B cell (primary cell): ENCODE measurements at regions not wholly inside any gene's neighbourhood (a gene's known extent, or its start where the extent isn't known, plus 50 kb on each side); places are given as distances from the start of the nearest gene placed in this dataset.

Experiments
- ATAC-seq: fragments of 200-7000 bp; cut with Tn5 transposase; one replicate; pipeline ENCODE4 v1.10.0; 2021; ENCODE audit warnings: low read depth, mild to moderate bottlenecking, moderate number of reproducible peaks, moderate library complexity
- CTCF ChIA-PET: fragments of 350-600 bp; sonication (Branson Sonifier 250); formaldehyde crosslinking; loops from one replicate; lab custom pipeline; 2021; ENCODE audit warnings: antibody characterized with exemption, inconsistent platforms; lab: Charles Lee
- POLR2A ChIA-PET: fragments of 350-600 bp; sonication (Branson Sonifier 250); formaldehyde crosslinking; loops from one replicate; lab custom pipeline; 2021; ENCODE audit warnings: antibody characterized with exemption; lab: Charles Lee
- DNase-seq: peaks from one replicate; pipeline ENCODE4 v3.0.0; 2013
- H2AFZ ChIP-seq: 2 replicates; pipeline ENCODE4 v1.6.1; 2012; ENCODE audit warnings: mild to moderate bottlenecking, low read depth, low read length; ENCODE audit not compliant: insufficient read depth, poor library complexity, severe bottlenecking
- H3K27ac ChIP-seq, 2 donors: 1 replicate in 1 of 2; 2 replicates in 1 of 2; pipeline ENCODE4 v1.5.1; 2012 to 2013; ENCODE audit warnings: low read length in 2 of 2, mild to moderate bottlenecking in 2 of 2, moderate library complexity in 1 of 2
- H3K27me3 ChIP-seq, 4 experiments: fragments of 200-600 bp in 1 of 4; sonication (generic) in 1 of 4; replicated peaks in 1 of 4; 1 replicate in 2 of 4; 2 replicates in 2 of 4; pipeline versions ENCODE4 v1.6.1 to v1.7.0; 2013 to 2016; ENCODE audit warnings: low read length in 3 of 4, mild to moderate bottlenecking in 2 of 4, mixed read lengths in 1 of 4, moderate library complexity in 1 of 4; ENCODE audit not compliant: insufficient read depth in 4 of 4, control insufficient read depth in 3 of 4; ENCODE audit errors: control extremely low read depth in 1 of 4
- H3K36me3 ChIP-seq, 2 experiments: replicated peaks in 1 of 2; 1 replicate in 1 of 2; 2 replicates in 1 of 2; pipeline versions ENCODE4 v1.6.1 to v1.7.1; 2013; ENCODE audit warnings: low read length in 1 of 2; ENCODE audit not compliant: insufficient read depth in 2 of 2, control insufficient read depth in 1 of 2; ENCODE audit errors: control extremely low read depth in 1 of 2, extremely low read depth in 1 of 2
- H3K4me1 ChIP-seq, 2 donors: fragments of 200-600 bp in 1 of 2; sonication (generic) in 1 of 2; 1 replicate in 1 of 2; 2 replicates in 1 of 2; pipeline versions ENCODE4 v1.5.1 to v1.6.1; 2013 to 2017; ENCODE audit warnings: low read length in 2 of 2; ENCODE audit not compliant: control insufficient read depth in 2 of 2, insufficient read depth in 2 of 2
- H3K4me2 ChIP-seq: replicated peaks from 2 replicates; pipeline ENCODE3; 2012; ENCODE audit warnings: mild to moderate bottlenecking, low read depth, low read length; ENCODE audit not compliant: poor library complexity, severe bottlenecking
- H3K4me3 ChIP-seq, 5 experiments: fragments of 200-600 bp in 1 of 5; sonication (generic) in 1 of 5; 1 replicate in 3 of 5; 2 replicates in 2 of 5; pipeline versions ENCODE4 v1.5.1 to v1.7.0; 2011 to 2016; ENCODE audit warnings: low read length in 4 of 5, mild to moderate bottlenecking in 4 of 5, low read depth in 2 of 5, control low read depth in 1 of 5, moderate library complexity in 1 of 5; ENCODE audit not compliant: insufficient read depth in 1 of 5; ENCODE audit errors: control extremely low read depth in 1 of 5, extremely low read depth in 1 of 5
- H3K79me2 ChIP-seq: fragments of 200-600 bp; sonication (generic); one replicate; pipeline ENCODE4 v1.6.0; 2016; ENCODE audit warnings: low read length; ENCODE audit not compliant: control insufficient read depth, insufficient read depth
- H3K9ac ChIP-seq: fragments of 200-600 bp; sonication (generic); 2 replicates; pipeline ENCODE4 v1.6.1; 2017; ENCODE audit warnings: mild to moderate bottlenecking, low read length, moderate library complexity
- H3K9me3 ChIP-seq, 3 donors: one replicate each; pipeline versions ENCODE4 v1.6.1 to v1.7.1; 2013; ENCODE audit warnings: low read length in 2 of 3; ENCODE audit not compliant: control insufficient read depth in 2 of 3, insufficient read depth in 1 of 3; ENCODE audit errors: control extremely low read depth in 1 of 3
- H4K20me1 ChIP-seq: 2 replicates; pipeline ENCODE4 v1.6.0; 2012; ENCODE audit warnings: mild to moderate bottlenecking, low read length; ENCODE audit not compliant: insufficient read depth, control insufficient read depth, poor library complexity, severe bottlenecking
- H3K27ac Mint-ChIP-seq: one replicate; pipeline ENCODE4 v1.8.0; 2021; ENCODE audit warnings: mixed read lengths
- H3K27me3 Mint-ChIP-seq: one replicate; pipeline ENCODE4 v1.8.0; 2021; ENCODE audit warnings: mixed read lengths
- H3K4me1 Mint-ChIP-seq: one replicate; pipeline ENCODE4 v1.8.0; 2021; ENCODE audit warnings: mixed read lengths
- H3K4me3 Mint-ChIP-seq: one replicate; pipeline ENCODE4 v1.8.0; 2021; ENCODE audit warnings: mixed read lengths
- H3K9me3 Mint-ChIP-seq: one replicate; pipeline ENCODE4 v1.8.0; 2022; ENCODE audit warnings: mixed read lengths; ENCODE audit not compliant: insufficient read depth
- EZH2 ChIP-seq: IDR thresholded peaks from 2 replicates; pipeline ENCODE4 v1.6.1; 2012; ENCODE audit warnings: borderline replicate concordance, low read depth, mild to moderate bottlenecking, moderate library complexity, low read length; ENCODE audit not compliant: insufficient read depth, poor library complexity, severe bottlenecking
- WGBS: methylation state at CpG from one replicate; pipeline ENCODE4 v1.1.5; 2013; ENCODE audit warnings: missing lambda C conversion rate; ENCODE audit not compliant: insufficient coverage; 5-methylcytosine and 5-hydroxymethylcytosine counted together
- intact Hi-C: fragments of 100-400 bp; cut with micrococcal nuclease; formaldehyde crosslinking; loops from one replicate; pipeline ENCODE4 v1.10.0; 2022
- TF ChIP-seq, protein P1 (sequence below): fragments of 200-600 bp; IDR thresholded peaks from one replicate; pipeline ENCODE4 v1.8.0; 2022; ENCODE audit warnings: antibody characterized with exemption, mild to moderate bottlenecking

DNA sequence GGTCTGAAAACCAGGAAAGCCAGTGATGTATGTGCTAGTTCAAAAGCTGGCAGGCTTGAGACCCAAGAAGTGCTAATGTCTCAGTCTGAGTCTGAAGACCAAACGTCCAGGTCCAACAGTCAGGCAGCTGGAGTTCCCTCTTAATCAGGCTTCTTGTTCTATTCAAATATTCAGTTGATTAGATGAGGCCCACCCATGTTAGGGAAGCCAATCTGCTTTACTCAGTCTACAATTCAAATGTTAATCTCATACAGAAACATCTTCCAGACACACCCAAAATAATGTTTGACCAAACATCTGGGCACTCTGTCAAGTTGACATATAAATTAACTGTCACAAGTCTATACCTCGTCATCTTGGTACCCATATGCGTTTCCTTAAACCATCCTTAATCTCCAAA lies 72.4 kb upstream of the IL2 start:
- Histone ChIP-seq H3K9ac (no peak overlapping the region), H3K9me3 (no peaks in the 10 kb centered on the region), H3K79me2 (no peaks in the 10 kb centered on the region), H2AFZ (no peak overlapping the region), H4K20me1 (no peaks in the 10 kb centered on the region), H3K27ac (no peak overlapping the region), H3K27me3 (no peaks in the 10 kb centered on the region), H3K4me1 (no peaks in the 10 kb centered on the region), H3K4me3 (no peak overlapping the region), H3K36me3 (no peaks in the 10 kb centered on the region), H3K4me2 (no peak overlapping the region)
- H3K4me1 Mint-ChIP-seq, result no peaks in the 10 kb centered on the region
- TF ChIP-seq EZH2, result no peak
- TF ChIP-seq, protein P1, sequence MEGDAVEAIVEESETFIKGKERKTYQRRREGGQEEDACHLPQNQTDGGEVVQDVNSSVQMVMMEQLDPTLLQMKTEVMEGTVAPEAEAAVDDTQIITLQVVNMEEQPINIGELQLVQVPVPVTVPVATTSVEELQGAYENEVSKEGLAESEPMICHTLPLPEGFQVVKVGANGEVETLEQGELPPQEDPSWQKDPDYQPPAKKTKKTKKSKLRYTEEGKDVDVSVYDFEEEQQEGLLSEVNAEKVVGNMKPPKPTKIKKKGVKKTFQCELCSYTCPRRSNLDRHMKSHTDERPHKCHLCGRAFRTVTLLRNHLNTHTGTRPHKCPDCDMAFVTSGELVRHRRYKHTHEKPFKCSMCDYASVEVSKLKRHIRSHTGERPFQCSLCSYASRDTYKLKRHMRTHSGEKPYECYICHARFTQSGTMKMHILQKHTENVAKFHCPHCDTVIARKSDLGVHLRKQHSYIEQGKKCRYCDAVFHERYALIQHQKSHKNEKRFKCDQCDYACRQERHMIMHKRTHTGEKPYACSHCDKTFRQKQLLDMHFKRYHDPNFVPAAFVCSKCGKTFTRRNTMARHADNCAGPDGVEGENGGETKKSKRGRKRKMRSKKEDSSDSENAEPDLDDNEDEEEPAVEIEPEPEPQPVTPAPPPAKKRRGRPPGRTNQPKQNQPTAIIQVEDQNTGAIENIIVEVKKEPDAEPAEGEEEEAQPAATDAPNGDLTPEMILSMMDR, result no peak
- intact Hi-C loops, result no loop called here
- CTCF ChIA-PET, result no interaction called here
- WGBS, result 57% methylated on average over 1 of the region's 3 CpGs
- ATAC-seq (no peak), DNase-seq (no peak)
- no peak overlapping the region for H3K4me3 Mint-ChIP-seq
- peaks cover 12% of the 10 kb centered on the region for H3K9me3 Mint-ChIP-seq
- POLR2A ChIA-PET, result no interaction called here
- H3K27me3 Mint-ChIP-seq, result peaks cover 3% of the 10 kb centered on the region
- no peak overlapping the region for H3K27ac Mint-ChIP-seq

DNA sequence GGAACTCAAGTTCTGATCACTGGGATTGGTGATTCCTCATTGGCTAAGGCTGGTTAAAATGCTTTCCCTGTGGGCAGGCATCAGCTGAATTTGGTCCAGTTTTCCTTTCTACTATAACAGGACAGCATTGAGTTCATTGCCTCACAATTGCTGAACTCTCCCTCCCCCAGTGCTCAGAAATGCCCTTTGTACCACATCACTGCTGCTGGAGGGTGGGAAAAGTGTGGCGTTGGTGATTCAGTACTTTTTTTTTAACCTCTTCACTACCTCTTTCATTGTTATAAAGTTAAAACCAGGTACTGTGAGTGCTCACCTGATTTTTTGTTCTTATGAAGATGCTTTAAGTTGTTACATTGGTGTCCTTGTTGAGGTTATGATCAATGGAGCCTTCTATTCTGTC lies 69.3 kb upstream of the IL2 start:
- no peaks in the 10 kb centered on the region for H3K4me1 Mint-ChIP-seq
- intact Hi-C loops, result no loop called here
- Histone ChIP-seq H3K4me1 (no peaks in the 10 kb centered on the region), H4K20me1 (no peaks in the 10 kb centered on the region), H3K9ac (no peak overlapping the region), H3K4me2 (no peak overlapping the region), H3K27ac (no peak overlapping the region), H3K79me2 (no peaks in the 10 kb centered on the region), H3K36me3 (no peaks in the 10 kb centered on the region), H2AFZ (no peak overlapping the region), H3K4me3 (no peak overlapping the region), H3K27me3 (no peaks in the 10 kb centered on the region), H3K9me3 (no peaks in the 10 kb centered on the region)
- no peak overlapping the region for H3K27ac Mint-ChIP-seq
- WGBS, result no CpG with 5 or more reads among the region's 1 CpG
- ChIA-PET CTCF (no interaction called here), POLR2A (no interaction called here)
- H3K9me3 Mint-ChIP-seq, result peaks cover 16% of the 10 kb centered on the region
- no peak for ATAC-seq
- no peak overlapping the region for H3K4me3 Mint-ChIP-seq
- TF ChIP-seq, protein P1, result no peak
- no peak for TF ChIP-seq EZH2
- peaks cover 7% of the 10 kb centered on the region for H3K27me3 Mint-ChIP-seq
- DNase-seq, result no peak
